NCI-H187 (cell line): ENCODE measurements at regions not wholly inside any gene's neighbourhood (a gene's known extent, or its start where the extent isn't known, plus 50 kb on each side); places are given as distances from the start of the nearest gene placed in this dataset.

Source experiments
- DNase-seq, 2 experiments: peaks; one replicate each; lab custom pipeline; 2025; lab: John Stamatoyannopoulos, UW

DNA sequence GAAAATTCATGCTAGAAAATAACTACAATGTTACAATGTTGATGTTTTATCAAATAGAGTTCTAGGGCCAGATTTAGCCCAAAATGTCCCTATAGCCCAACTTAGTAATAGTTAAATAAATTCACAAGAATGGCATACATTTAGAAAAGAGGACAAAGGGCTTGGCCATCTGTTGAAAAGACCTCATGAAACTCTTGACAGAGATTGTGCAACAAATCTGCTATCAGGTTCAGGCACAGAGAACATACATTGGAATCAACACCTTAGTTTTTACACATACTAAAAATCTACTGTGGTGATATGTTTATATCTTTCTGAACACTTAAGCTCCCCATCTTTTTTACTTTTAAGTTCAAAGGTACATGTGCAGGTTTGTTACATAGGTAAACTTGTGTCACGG, 298.3 kb upstream of the DACH1 start:
- no peak for DNase-seq

DNA sequence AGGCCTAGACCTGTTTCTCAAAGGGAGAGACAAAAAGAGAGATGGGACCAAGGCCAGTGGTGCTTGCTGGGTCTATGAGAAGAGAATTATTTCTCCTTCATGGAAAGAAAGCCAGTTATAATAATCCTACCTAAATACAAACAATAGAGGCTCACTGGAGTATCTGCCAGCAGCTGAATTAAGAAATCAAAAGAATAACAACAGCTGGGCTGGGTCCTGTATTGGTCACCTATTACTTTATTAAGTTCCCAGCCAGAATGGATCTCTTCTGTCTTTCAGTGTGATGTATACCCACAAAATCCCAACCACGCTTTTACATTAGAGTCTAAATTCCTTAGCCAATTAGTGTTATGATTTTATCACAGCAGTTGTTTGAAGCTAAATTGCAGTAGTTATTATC, 297.8 kb upstream of the DACH1 start:
- no peak for DNase-seq

DNA sequence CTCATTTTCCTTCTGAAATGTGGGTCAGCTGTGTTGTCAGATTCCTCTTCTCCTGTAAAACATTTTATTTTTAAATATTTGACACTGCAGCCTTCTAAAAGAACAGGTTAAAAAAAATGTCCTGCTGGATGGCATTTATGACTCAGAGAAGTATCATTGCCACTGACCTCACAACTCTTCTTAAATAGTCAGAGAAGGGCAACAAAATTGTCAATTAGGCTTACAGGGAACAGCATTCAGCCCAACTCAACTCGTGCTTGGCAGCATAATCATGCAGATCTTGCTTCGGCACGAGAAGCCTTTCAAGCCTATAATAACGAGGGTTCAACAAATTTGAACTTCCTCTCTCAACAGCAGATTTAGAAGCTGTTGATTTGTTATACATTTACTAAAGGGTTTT, 296.7 kb upstream of the DACH1 start:
- DNase-seq, result no peak

DNA sequence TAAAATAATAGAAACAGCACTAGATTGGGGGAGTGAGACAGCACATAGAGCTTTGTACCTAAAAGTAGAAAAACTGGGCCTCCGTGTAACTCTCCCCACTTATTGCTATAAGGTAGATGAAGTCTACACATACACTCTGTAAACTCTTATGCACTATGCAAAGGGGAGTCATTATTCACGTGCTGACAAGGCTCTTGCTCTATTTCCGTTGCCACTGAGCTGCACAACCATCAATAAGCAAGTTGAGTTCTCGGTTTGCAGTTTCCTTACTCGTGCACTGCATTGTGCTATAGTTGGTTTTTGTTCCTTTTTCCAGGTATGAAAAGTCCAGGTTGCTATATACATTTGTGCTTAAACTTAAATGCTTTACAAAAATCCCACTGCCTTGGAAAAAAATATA, 294.0 kb upstream of the DACH1 start:
- DNase-seq, result no peak

GRCh38 chr13:72156760-72157159, 289.8 kb upstream of the DACH1 start:
- no peak for DNase-seq

DNA sequence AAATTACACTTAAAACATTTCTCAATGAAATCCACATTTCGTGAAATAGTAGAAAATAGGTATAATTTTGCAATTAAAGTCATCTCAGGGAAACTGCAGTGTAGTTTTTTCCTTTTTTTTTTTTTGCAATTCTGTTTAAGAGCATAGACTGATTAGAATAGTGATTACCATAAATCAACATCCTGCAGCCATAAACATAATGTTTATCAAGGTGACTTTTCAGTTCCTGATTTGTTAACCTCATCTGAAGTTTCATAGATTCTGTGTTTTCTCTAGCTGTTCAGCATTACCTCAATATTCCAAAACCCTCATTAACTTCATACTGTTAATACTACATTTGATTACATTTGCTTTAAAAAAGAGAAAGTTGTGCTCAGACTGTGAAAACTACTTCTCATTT, 286.3 kb upstream of the DACH1 start:
- DNase-seq, result no peak

DNA sequence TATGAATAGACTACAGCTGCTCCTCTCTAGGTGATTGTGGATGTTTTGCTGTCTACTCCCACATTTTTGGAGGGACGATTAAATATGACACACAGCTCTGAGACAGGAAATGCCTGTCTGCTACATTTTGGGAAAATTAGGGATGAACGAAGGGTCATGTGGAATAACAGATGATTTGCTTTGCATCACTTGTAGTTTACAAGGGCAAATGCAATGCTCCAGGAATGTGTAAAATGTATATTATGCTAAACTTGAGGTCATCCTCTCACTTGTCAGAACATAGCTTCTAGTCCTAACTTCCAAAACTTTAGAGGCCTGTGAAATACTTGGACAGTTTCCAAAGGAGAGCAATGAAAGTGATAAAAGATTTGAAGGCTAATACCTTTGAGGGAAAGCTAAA, 284.2 kb upstream of the DACH1 start:
- DNase-seq, result no peak

- DNase-seq, result no peak
Observed at GRCh38 chr13:72150502-72150901, 283.5 kb upstream of the DACH1 start.

DNA sequence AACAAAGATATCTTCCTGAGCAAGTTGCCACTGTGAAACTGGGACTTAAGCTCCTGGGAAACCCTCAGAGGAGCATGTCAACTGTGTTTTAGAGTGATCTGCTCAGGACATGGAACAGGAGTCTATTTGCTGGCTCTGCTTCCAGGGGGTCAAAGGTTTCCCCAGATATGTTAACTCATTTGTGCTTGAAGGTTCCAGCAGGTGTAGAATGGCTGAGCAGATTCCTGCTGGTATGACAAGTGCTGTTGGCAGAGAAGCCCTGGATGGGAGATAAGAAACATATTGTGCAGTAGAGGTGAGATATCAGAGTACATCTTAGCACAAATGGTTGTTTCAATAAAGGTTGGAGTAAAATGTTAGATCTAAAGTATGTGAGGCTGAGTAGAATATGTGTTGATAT, 282.7 kb upstream of the DACH1 start:
- no peak for DNase-seq

DNA sequence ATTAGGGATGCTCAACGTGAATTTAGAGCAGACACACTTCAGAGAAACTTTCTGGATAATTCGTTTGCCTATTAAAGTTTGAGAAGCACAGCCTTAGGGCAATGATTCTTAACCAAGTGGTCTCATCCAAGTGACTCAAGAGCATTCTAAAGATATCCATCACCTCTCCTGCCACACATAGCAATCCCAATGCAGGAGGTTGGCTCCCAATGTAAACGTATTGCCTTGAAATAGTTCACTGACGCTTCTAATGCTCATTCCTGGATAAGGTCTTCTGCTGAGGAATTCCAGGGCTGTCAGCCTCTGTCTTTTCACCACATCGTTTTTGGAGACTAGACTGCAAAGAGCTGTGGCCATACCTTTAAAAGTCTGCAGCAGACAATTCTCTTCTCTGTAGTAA, 279.8 kb upstream of the DACH1 start:
- DNase-seq, result no peak

GRCh38 chr13:72145383-72145782, 278.4 kb upstream of the DACH1 start:
- DNase-seq, result no peak

DNA sequence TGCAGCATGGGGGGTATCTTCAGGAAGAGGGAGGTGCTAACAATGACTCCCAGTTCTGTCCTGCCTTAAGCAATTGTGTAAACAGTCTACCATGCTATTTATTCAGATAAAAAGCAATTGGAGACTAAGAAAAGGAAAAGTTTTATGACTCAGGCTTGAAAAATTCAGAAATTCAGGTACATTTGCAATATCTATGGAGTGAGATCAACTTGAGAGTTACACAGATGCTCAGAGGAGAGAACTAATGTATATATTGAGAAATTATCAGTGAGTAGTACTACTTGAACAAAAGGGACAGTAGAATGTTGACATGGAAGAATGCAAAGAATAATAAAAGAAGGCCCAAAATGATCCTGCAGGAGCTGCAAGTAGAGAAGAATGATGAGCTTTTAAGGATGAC, 277.6 kb upstream of the DACH1 start:
- no peak for DNase-seq

- no peak for DNase-seq
Observed at GRCh38 chr13:72141855-72142519, 275.0 kb upstream of the DACH1 start.

DNA sequence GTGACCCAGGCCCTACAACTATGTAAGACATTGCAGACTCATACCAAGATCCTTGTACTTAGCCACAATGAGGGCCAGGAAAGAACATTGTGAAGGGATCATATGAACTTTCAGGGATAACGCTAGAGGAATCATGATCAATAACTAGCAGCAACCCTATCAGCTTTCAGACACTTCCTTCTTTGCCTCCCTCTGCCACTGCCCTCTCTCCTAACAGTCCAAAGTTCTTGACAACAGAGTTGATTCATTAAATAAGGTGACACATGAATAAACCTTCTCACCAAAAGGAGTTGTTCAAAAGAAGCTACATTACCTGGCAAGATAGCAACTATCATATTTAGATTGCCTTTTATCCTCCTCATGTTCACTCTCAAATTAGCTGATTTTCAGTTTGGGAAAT, 272.2 kb upstream of the DACH1 start:
- DNase-seq, result no peak

GRCh38 chr13:72132075-72132474, 265.1 kb upstream of the DACH1 start:
- DNase-seq, result no peak

DNA sequence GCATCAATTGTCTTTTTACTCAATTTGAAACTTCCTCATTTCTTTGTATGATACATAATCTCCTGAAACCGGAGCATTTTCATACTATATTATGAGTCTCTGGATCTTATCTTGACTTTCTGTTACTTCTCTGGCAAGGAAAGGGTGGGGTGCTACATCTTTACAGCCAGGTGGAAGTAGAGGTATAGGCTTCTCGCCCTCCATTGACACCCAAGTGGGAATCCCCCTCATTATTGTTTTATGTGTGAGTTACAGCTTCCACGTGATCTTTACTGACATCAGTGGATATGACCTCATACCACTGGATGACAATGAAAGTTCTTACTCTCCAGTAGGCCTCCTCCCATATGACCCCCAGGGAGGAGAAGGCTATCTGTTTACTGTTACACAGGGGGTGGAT, 262.1 kb upstream of the DACH1 start:
- DNase-seq, result no peak

DNA sequence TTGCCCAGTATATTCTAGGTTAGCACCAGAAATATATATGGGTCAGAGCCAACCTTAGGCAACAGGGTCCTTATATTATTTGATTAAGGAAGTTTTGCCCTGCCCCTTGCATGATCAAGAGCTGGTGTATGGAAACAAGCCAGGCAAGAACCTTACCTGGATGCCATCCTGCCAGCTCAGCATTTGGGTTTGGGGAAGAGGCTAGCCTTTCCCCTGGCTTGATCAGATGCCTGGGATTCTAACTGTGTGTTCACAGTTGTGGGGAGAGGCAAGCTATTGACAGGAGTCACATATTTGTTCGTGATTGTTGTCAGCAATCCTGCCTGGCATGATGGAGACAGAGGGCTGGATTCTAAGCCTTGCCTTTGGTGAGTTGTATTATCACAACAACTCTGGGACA, 260.0 kb upstream of the DACH1 start:
- DNase-seq, result no peak

DNA sequence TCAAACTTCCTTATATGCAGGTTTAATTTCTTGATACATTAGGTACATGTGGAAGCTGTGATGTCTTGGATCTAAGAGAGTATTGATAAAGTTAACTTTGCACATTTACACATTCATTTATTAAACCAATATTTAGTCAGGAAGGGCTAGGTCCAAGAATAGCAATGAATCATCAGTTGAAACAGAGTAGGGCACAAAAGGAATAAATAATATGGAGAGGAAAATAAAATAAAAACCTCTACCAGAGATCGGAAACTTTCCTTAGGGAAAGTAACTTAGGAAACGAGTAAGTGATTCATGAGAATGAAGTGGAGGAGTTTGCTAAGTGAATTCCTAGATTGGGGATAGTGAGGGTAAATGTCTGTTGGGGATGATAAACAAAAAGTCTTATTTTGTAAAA, 259.4 kb upstream of the DACH1 start:
- DNase-seq, result no peak

DNA sequence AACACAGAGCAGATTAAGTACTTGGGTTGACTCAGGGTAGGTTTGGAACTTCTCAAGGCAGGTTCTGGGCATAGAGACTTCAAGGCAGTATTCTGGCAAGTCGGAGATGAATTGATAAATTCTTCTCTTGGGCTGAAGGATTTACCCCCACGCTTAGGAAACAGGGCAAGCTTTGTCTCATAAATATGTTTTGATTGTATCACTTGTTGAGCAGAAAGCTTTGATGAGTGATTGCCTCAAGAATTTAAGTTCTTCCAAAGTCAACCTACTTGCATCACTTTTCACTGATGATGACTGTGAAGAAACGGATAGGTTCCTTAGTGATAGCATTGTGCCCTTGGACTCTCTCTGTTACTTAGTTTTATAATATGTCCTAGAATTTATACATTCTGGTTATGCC, 258.6 kb upstream of the DACH1 start:
- no peak for DNase-seq

DNA sequence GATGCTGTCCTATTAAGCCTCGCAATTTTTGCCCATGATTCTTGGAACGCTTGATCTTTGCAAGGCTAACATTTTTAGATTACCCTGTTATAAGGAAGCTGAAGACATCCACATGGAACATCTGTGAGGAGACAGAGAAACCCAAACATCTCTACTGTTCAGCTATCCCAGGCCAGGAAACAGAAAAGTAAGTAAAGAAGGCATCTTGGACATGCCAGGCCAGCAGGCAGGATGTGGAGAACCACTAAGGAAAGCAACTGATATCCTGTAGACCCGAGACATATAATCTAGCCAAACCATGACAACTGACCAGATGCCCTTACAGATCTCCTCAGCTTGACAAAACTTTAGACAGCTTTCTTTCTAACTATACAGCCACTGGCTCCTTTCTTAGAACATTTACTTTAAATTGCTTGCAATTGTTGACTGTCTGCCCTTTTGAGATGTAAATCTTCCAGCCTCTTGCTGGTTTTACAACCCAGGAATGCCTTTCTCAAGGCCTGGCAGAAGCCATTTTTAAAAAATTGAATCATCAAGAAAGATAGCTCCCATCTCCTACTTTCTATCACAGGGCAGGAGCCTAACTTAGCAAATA, 255.8 kb upstream of the DACH1 start:
- DNase-seq, result no peak

DNA sequence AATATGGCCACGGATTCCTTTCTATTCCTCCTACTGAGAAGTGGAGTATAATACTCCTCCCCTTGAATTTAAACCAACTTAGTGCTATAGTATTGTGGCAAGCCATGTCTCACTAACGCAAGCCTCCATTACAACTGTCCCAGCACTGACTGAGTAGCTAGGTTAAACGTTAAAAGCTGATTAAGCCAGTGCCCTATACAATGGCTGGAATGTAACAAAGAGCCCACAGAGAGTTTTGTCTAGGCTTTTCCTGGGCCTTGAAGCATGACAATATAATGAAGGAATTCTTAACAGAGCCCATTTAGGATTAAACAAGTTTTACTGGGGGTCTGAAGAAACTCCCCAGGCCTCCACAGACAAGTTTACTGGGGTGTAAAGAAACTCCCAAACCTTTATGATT, 254.5 kb upstream of the DACH1 start:
- no peak for DNase-seq

DNA sequence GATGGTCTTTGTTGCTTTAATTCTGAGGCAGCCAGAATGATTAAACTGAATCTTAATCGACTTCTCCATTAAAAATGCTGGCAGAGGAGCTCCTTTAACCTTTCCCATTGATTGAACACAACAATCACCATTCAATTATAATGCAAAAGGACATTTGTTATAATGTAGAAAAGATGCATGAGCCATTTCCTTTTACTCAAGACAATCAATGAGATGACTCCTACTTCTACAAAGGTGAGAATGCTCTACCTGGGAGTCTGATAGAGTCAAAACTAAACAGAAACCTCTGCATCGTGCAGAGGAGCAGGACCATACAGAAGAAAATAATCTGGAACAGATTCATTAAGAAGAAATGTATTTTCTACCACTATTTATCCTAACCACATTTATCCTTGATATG, 253.6 kb upstream of the DACH1 start:
- no peak for DNase-seq

GRCh38 chr13:72113931-72114330, 246.9 kb upstream of the DACH1 start:
- no peak for DNase-seq

- DNase-seq, result no peak
Observed at GRCh38 chr13:72113076-72113475, 246.1 kb upstream of the DACH1 start.
